NT2/D1 (cell line): ENCODE measurements at regions not wholly inside any gene's neighbourhood (a gene's known extent, or its start where the extent isn't known, plus 50 kb on each side); places are given as distances from the start of the nearest gene placed in this dataset.
"Not testable (repeated sequence)": the region's sequence is repeated elsewhere in the genome, so short reads cannot be mapped to it uniquely, and the experiment has no call there.

ENCODE experiments used
- DNase-seq: peaks from one replicate; pipeline ENCODE4 v3.0.0-alpha.2; 2011; ENCODE audit warnings: low read depth, low spot score
- H3K27me3 ChIP-seq: 2 replicates; pipeline ENCODE4 v1.6.0; 2011; ENCODE audit warnings: mild to moderate bottlenecking; ENCODE audit not compliant: insufficient read length, insufficient read depth
- H3K36me3 ChIP-seq: 2 replicates; pipeline ENCODE4 v1.6.1; 2011; ENCODE audit warnings: mild to moderate bottlenecking, low read length, mixed read lengths; ENCODE audit not compliant: insufficient read depth, insufficient read length
- H3K4me1 ChIP-seq: 2 replicates; pipeline ENCODE4 v1.5.1; 2011; ENCODE audit not compliant: insufficient read depth, insufficient read length
- H3K4me3 ChIP-seq: 2 replicates; pipeline ENCODE4 v1.5.1; 2011; ENCODE audit warnings: low read depth; ENCODE audit not compliant: insufficient read length
- H3K9ac ChIP-seq: 2 replicates; pipeline ENCODE4 v1.6.0; 2011; ENCODE audit warnings: low read depth; ENCODE audit not compliant: insufficient read length
- H3K9me3 ChIP-seq: 2 replicates; pipeline ENCODE4 v1.5.1; 2011; ENCODE audit warnings: mild to moderate bottlenecking, low read length; ENCODE audit not compliant: insufficient read depth
- SUZ12 ChIP-seq: IDR thresholded peaks from 2 replicates; pipeline ENCODE4 v1.6.1; 2011; ENCODE audit not compliant: insufficient read length, insufficient read depth; ENCODE audit errors: extremely low read depth
- YY1 ChIP-seq: IDR thresholded peaks from 2 replicates; pipeline ENCODE4 v1.6.1; 2011; ENCODE audit not compliant: insufficient read length, insufficient read depth
- ZNF274 ChIP-seq: IDR thresholded peaks from 2 replicates; pipeline ENCODE4 v1.6.1; 2011; ENCODE audit warnings: mild to moderate bottlenecking, low read depth, low read length

GRCh38 chr12:127038761-127039160 is 1228.2 kb upstream of the TMEM132C start:
- DNase-seq = no peak
- Histone ChIP-seq H3K9ac (no peak overlapping the region), H3K4me1 (no peaks in the 10 kb centered on the region), H3K4me3 (no peak overlapping the region), H3K27me3 (no peaks in the 10 kb centered on the region), H3K36me3 (no peaks in the 10 kb centered on the region), H3K9me3 (no peaks in the 10 kb centered on the region)
- no peak for TF ChIP-seq YY1
- TF ChIP-seq ZNF274 = no peak
- no peak for TF ChIP-seq SUZ12

- H3K27me3 ChIP-seq = no peaks in the 10 kb centered on the region
- H3K4me1 ChIP-seq = no peaks in the 10 kb centered on the region
- DNase-seq = no peak
- no peaks in the 10 kb centered on the region for H3K9me3 ChIP-seq
- TF ChIP-seq ZNF274 = no peak
- TF ChIP-seq SUZ12 = no peak
- TF ChIP-seq YY1 = no peak
- H3K9ac ChIP-seq = no peak overlapping the region
- no peak overlapping the region for H3K4me3 ChIP-seq
- no peaks in the 10 kb centered on the region for H3K36me3 ChIP-seq
These were observed 1224.9 kb upstream of the TMEM132C start for GRCh38 chr12:127041985-127042625.

- TF ChIP-seq YY1 (no peak), SUZ12 (no peak), ZNF274 (no peak)
- no peak for DNase-seq
- no peaks in the 10 kb centered on the region for H3K27me3 ChIP-seq
- no peaks in the 10 kb centered on the region for H3K36me3 ChIP-seq
- no peak overlapping the region for H3K4me3 ChIP-seq
- H3K9ac ChIP-seq = no peak overlapping the region
- H3K4me1 ChIP-seq = no peaks in the 10 kb centered on the region
- no peaks in the 10 kb centered on the region for H3K9me3 ChIP-seq
These were observed 1223.2 kb upstream of the TMEM132C start for GRCh38 chr12:127043731-127044130.

GRCh38 chr12:127044836-127045235 is 1222.1 kb upstream of the TMEM132C start:
- TF ChIP-seq YY1 (no peak), ZNF274 (no peak), SUZ12 (no peak)
- Histone ChIP-seq H3K4me3 (no peak overlapping the region), H3K9me3 (no peaks in the 10 kb centered on the region), H3K9ac (no peak overlapping the region), H3K27me3 (no peaks in the 10 kb centered on the region), H3K4me1 (no peaks in the 10 kb centered on the region), H3K36me3 (no peaks in the 10 kb centered on the region)
- no peak for DNase-seq

- no peak overlapping the region for H3K4me3 ChIP-seq
- peaks cover 3% of the 10 kb centered on the region; the same call in 1 of the 2 replicates for H3K9me3 ChIP-seq
- H3K4me1 ChIP-seq = no peaks in the 10 kb centered on the region
- H3K27me3 ChIP-seq = no peaks in the 10 kb centered on the region
- no peak for DNase-seq
- no peak overlapping the region for H3K9ac ChIP-seq
- no peak for TF ChIP-seq SUZ12
- no peaks in the 10 kb centered on the region for H3K36me3 ChIP-seq
These were observed 1220.5 kb upstream of the TMEM132C start for GRCh38 chr12:127046467-127046866.

GRCh38 chr12:127048057-127048456 is 1218.9 kb upstream of the TMEM132C start:
- TF ChIP-seq YY1 (no peak), ZNF274 (no peak), SUZ12 (no peak)
- H3K9ac ChIP-seq = no peak overlapping the region
- H3K4me3 ChIP-seq = no peak overlapping the region
- no peaks in the 10 kb centered on the region for H3K4me1 ChIP-seq
- no peaks in the 10 kb centered on the region for H3K27me3 ChIP-seq
- peaks cover 6% of the 10 kb centered on the region; the same call in 1 of the 2 replicates for H3K9me3 ChIP-seq
- no peaks in the 10 kb centered on the region for H3K36me3 ChIP-seq
- DNase-seq = no peak

GRCh38 chr12:127048525-127048924 is 1218.4 kb upstream of the TMEM132C start:
- not testable (repeated sequence) for H3K4me1 ChIP-seq, H3K36me3 ChIP-seq, H3K9ac ChIP-seq, H3K27me3 ChIP-seq, H3K4me3 ChIP-seq, H3K9me3 ChIP-seq, DNase-seq

GRCh38 chr12:127051139-127051538 is 1215.8 kb upstream of the TMEM132C start:
- H3K9me3 ChIP-seq = peaks cover 6% of the 10 kb centered on the region; the same call in 1 of the 2 replicates
- H3K4me1 ChIP-seq = no peaks in the 10 kb centered on the region
- H3K27me3 ChIP-seq = no peaks in the 10 kb centered on the region
- H3K9ac ChIP-seq = no peak overlapping the region
- DNase-seq = no peak
- TF ChIP-seq YY1 (no peak), ZNF274 (no peak), SUZ12 (no peak)
- H3K36me3 ChIP-seq = no peaks in the 10 kb centered on the region
- H3K4me3 ChIP-seq = no peak overlapping the region
